Peyer's patch (tissue), 4 donors: ENCODE measurements at regions not wholly inside any gene's neighbourhood (a gene's known extent, or its start where the extent isn't known, plus 50 kb on each side); places are given as distances from the start of the nearest gene placed in this dataset.

Experiments used
- CTCF ChIP-seq, 6 experiments: fragments of 450-650 bp in 4 of 6; fragments of 200-600 bp in 2 of 6; sonication (generic) in 1 of 6; IDR thresholded peaks; one replicate each; pipeline ENCODE4 v1.5.1; 2017 to 2019; ENCODE audit warnings: antibody characterized with exemption in 6 of 6, mild to moderate bottlenecking in 3 of 6, moderate library complexity in 1 of 6
- POLR2A ChIP-seq, 2 donors: fragments of 450-650 bp; IDR thresholded peaks; one replicate each; pipeline ENCODE4 v1.5.1; 2017; ENCODE audit warnings: antibody characterized with exemption in 2 of 2, mild to moderate bottlenecking in 2 of 2, moderate library complexity in 2 of 2

GRCh38 chr2:238567067-238567855 is 140.5 kb downstream of the ASB1 start:
- no peak for TF ChIP-seq CTCF (IDR thresholded peaks at IDR 0.05)
- no peak for TF ChIP-seq POLR2A (IDR thresholded peaks at IDR 0.05)
